ENCODE measurements at regions not wholly inside any gene's neighbourhood (a gene's known extent, or its start where the extent isn't known, plus 50 kb on each side); places are given as distances from the start of the nearest gene placed in this dataset.

DNA sequence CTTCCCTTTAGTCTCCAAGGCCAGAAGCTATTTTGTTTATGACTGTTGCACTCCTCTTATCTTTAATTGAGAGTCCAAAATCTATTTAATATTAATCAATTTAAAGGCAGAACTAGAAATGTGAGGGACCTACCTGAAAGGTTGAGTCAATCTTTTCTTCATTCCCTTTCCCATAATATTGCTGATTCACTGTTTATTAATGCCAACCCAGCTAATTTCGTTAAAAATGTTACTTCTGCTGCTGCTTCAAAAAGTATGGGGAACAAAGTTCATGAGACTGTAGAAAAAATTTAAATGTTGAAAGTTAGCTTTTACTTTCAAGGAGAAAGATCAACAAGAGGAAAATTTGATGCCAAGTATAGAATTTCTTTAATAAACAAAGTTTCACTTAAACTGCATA lies 365.3 kb downstream of the TENT5A start:
- Histone ChIP-seq H3K27ac (ENCODE audit: poor library complexity, severe bottlenecking) (no peak overlapping the region), H3K4me3 (ENCODE audit: severe bottlenecking) (no peak overlapping the region), H3K4me1 (ENCODE audit: insufficient read depth, poor library complexity, severe bottlenecking) (no peaks in the 10 kb centered on the region), H3K36me3 (ENCODE audit: low read depth) (no peaks in the 10 kb centered on the region), H3K27me3 (ENCODE audit: insufficient read depth, poor library complexity, severe bottlenecking) (peaks cover 2% of the 10 kb centered on the region), H3K9me3 (ENCODE audit: severe bottlenecking) (no peaks in the 10 kb centered on the region)
- DNase-seq (ENCODE audit: low spot score) (no peak), ATAC-seq (ENCODE audit: low read depth) (no peak)
- TF ChIP-seq CTCF (IDR thresholded peaks at IDR 0.05; ENCODE audit: poor library complexity, severe bottlenecking): no peak

- H3K9me3 ChIP-seq (ENCODE audit: severe bottlenecking): no peaks in the 10 kb centered on the region
- H3K27me3 ChIP-seq (ENCODE audit: insufficient read depth, poor library complexity, severe bottlenecking): peaks cover 2% of the 10 kb centered on the region
- DNase-seq (ENCODE audit: low spot score): no peak
- H3K4me3 ChIP-seq (ENCODE audit: severe bottlenecking): no peak overlapping the region
- no peak for TF ChIP-seq CTCF (IDR thresholded peaks at IDR 0.05; ENCODE audit: poor library complexity, severe bottlenecking)
- no peak overlapping the region for H3K27ac ChIP-seq (ENCODE audit: poor library complexity, severe bottlenecking)
- no peak for ATAC-seq (ENCODE audit: low read depth)
- no peaks in the 10 kb centered on the region for H3K36me3 ChIP-seq (ENCODE audit: low read depth)
- H3K4me1 ChIP-seq (ENCODE audit: insufficient read depth, poor library complexity, severe bottlenecking): no peaks in the 10 kb centered on the region
These were observed 367.6 kb downstream of the TENT5A start for GRCh38 chr6:81384921-81385320.

DNA sequence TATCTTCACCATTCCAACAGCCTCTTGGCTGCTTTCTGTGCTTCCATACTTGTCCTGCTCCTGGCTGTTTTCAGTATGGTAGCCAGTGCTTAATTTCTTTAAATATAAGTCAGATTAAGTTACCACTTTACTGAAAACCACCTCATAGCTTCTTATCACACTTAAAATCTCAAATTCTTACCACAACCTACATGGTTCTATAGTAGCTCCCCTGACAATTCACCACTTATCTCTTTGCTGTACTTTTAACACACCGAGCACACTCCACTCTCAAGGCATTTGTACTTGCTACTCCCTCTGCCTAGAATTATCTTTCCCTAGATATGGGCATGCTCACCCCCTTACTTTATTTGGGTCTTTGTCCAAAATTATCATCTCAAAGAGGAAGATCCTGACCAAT lies 369.0 kb downstream of the TENT5A start:
- Histone ChIP-seq H3K27me3 (ENCODE audit: insufficient read depth, poor library complexity, severe bottlenecking) (no peaks in the 10 kb centered on the region), H3K36me3 (ENCODE audit: low read depth) (no peaks in the 10 kb centered on the region), H3K4me3 (ENCODE audit: severe bottlenecking) (no peak overlapping the region), H3K9me3 (ENCODE audit: severe bottlenecking) (no peaks in the 10 kb centered on the region), H3K4me1 (ENCODE audit: insufficient read depth, poor library complexity, severe bottlenecking) (no peaks in the 10 kb centered on the region), H3K27ac (ENCODE audit: poor library complexity, severe bottlenecking) (no peak overlapping the region)
- ATAC-seq (ENCODE audit: low read depth): no peak
- TF ChIP-seq CTCF (IDR thresholded peaks at IDR 0.05; ENCODE audit: poor library complexity, severe bottlenecking): no peak
- DNase-seq (ENCODE audit: low spot score): no peak

DNA sequence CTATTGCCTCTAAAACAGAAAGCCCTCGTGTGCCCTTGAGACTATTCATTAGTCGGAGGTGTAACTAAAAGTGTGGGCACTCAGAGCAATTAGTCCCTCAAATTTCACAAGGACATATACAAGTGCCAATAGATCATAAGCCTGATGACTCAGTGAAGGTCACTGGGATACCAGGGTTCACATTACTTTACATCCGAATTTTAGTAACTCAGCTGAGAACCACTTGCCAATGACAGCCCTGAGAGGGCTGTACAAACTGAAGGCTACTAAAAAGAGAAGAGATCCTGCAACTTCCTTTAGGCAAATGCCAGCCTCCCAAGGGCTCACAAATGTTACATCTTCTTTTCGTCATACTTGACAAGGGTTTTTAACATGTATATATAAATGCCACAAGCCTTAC lies 369.6 kb downstream of the TENT5A start:
- no peaks in the 10 kb centered on the region for H3K27me3 ChIP-seq (ENCODE audit: insufficient read depth, poor library complexity, severe bottlenecking)
- DNase-seq (ENCODE audit: low spot score) (no peak), ATAC-seq (ENCODE audit: low read depth) (no peak)
- TF ChIP-seq CTCF (IDR thresholded peaks at IDR 0.05; ENCODE audit: poor library complexity, severe bottlenecking): no peak
- H3K9me3 ChIP-seq (ENCODE audit: severe bottlenecking): no peaks in the 10 kb centered on the region
- H3K36me3 ChIP-seq (ENCODE audit: low read depth): no peaks in the 10 kb centered on the region
- no peak overlapping the region for H3K4me3 ChIP-seq (ENCODE audit: severe bottlenecking)
- no peak overlapping the region for H3K27ac ChIP-seq (ENCODE audit: poor library complexity, severe bottlenecking)
- H3K4me1 ChIP-seq (ENCODE audit: insufficient read depth, poor library complexity, severe bottlenecking): no peaks in the 10 kb centered on the region

DNA sequence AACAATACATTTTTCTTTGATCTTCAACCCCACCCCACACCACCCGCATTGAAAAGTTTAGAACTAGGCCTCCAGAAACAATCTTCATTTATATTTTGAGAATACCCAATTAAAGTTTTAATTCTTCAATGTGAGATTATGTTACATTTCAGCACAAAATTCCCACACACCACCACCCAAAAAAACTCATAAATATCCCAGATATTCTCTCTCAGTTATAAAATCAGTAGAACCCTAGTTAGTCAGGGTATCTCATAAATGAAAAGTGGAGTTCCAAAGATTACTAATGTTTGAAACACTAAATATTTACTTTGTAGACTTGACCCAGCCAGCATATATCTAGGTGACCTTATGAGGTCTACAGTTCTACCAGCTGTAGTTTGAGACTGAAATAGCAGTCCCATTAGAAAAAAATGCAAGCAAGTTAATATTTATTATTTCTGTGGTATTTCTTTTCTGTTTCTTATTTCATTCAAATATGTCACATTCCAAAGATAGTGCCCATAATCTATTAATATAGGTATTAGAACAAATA lies 371.0 kb downstream of the TENT5A start:
- Histone ChIP-seq H3K27me3 (ENCODE audit: insufficient read depth, poor library complexity, severe bottlenecking) (no peaks in the 10 kb centered on the region), H3K27ac (ENCODE audit: poor library complexity, severe bottlenecking) (no peak overlapping the region), H3K4me1 (ENCODE audit: insufficient read depth, poor library complexity, severe bottlenecking) (no peaks in the 10 kb centered on the region), H3K4me3 (ENCODE audit: severe bottlenecking) (no peak overlapping the region), H3K36me3 (ENCODE audit: low read depth) (no peaks in the 10 kb centered on the region), H3K9me3 (ENCODE audit: severe bottlenecking) (no peaks in the 10 kb centered on the region)
- TF ChIP-seq CTCF (IDR thresholded peaks at IDR 0.05; ENCODE audit: poor library complexity, severe bottlenecking): no peak
- no peak for DNase-seq (ENCODE audit: low spot score)
- no peak for ATAC-seq (ENCODE audit: low read depth)
